ENCODE measurements at regions not wholly inside any gene's neighbourhood (a gene's known extent, or its start where the extent isn't known, plus 50 kb on each side); places are given as distances from the start of the nearest gene placed in this dataset.

GRCh38 chr1:4527819-4528218 is 126.6 kb upstream of the AJAP1 start:
- Mint-ChIP-seq H3K27ac (no peak overlapping the region), H3K4me3 (no peak overlapping the region), H3K27me3 (peaks cover 13 to 41% of the 10 kb centered on the region in 2 donors), H3K9me3 (no peaks in the 10 kb centered on the region), H3K4me1 (ENCODE audit: low read depth in 2 of 2) (no peaks in the 10 kb centered on the region), H3K36me3 (ENCODE audit: insufficient read depth) (no peaks in the 10 kb centered on the region)
- ATAC-seq (replicated peaks): no peak
- DNase-seq: no peak

DNA sequence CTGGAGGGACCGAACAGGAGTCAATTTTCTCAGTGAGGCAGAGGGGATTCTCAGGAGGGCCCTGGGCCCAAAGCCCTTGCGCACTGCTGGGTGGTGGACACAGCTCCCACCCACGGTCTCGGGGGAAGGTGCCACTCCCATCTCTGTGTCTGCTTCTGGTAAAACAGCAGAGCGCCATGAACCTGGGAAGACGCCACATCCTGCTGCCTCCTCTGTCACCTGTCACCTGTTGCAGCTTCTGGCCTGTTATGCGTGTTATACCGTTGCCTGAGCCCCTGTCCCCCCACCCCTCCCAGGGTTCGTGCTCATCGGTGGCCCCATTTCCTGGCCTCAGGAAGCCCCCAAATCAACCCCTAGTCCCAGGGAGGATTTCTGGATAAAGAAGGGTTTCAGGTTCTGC is 125.8 kb upstream of the AJAP1 start:
- Mint-ChIP-seq H3K9me3 (no peaks in the 10 kb centered on the region), H3K36me3 (ENCODE audit: insufficient read depth) (no peaks in the 10 kb centered on the region), H3K4me1 (ENCODE audit: low read depth in 2 of 2) (no peaks in the 10 kb centered on the region), H3K27me3 (peaks cover 13 to 44% of the 10 kb centered on the region in 2 donors), H3K4me3 (no peak overlapping the region), H3K27ac (no peak overlapping the region)
- ATAC-seq (replicated peaks) (no peak), DNase-seq (no peak)

- Mint-ChIP-seq H3K27ac (no peak overlapping the region), H3K9me3 (no peaks in the 10 kb centered on the region), H3K4me3 (no peak overlapping the region), H3K27me3 (peaks cover 19 to 43% of the 10 kb centered on the region in 2 donors), H3K4me1 (ENCODE audit: low read depth in 2 of 2) (no peaks in the 10 kb centered on the region), H3K36me3 (ENCODE audit: insufficient read depth) (no peaks in the 10 kb centered on the region)
- DNase-seq (no peak), ATAC-seq (replicated peaks) (no peak)
Observed at GRCh38 chr1:4529446-4530165, 124.8 kb upstream of the AJAP1 start.

- no peaks in the 10 kb centered on the region for H3K9me3 Mint-ChIP-seq
- H3K4me3 Mint-ChIP-seq: no peak overlapping the region
- no peaks in the 10 kb centered on the region for H3K36me3 Mint-ChIP-seq (ENCODE audit: insufficient read depth)
Observed at GRCh38 chr1:4530166-4530785, 124.1 kb upstream of the AJAP1 start.

GRCh38 chr1:4531842-4532241 is 122.6 kb upstream of the AJAP1 start:
- H3K27me3 Mint-ChIP-seq: peaks cover 26 to 47% of the 10 kb centered on the region in 2 donors
- H3K27ac Mint-ChIP-seq: no peak overlapping the region
- H3K4me1 Mint-ChIP-seq (ENCODE audit: low read depth in 2 of 2): no peaks in the 10 kb centered on the region
- no peak overlapping the region for H3K4me3 Mint-ChIP-seq
- no peaks in the 10 kb centered on the region for H3K9me3 Mint-ChIP-seq
- H3K36me3 Mint-ChIP-seq (ENCODE audit: insufficient read depth): no peaks in the 10 kb centered on the region
- no peak for ATAC-seq (replicated peaks)
- no peak for DNase-seq

More at GRCh38 chr1:4530166-4530785, 124.1 kb upstream of the AJAP1 start:
- H3K4me1 Mint-ChIP-seq (ENCODE audit: low read depth in 2 of 2): no peaks in the 10 kb centered on the region
- ATAC-seq (replicated peaks) (no peak), DNase-seq (no peak)
- peaks cover 26 to 47% of the 10 kb centered on the region in 2 donors for H3K27me3 Mint-ChIP-seq
- no peak overlapping the region for H3K27ac Mint-ChIP-seq

DNA sequence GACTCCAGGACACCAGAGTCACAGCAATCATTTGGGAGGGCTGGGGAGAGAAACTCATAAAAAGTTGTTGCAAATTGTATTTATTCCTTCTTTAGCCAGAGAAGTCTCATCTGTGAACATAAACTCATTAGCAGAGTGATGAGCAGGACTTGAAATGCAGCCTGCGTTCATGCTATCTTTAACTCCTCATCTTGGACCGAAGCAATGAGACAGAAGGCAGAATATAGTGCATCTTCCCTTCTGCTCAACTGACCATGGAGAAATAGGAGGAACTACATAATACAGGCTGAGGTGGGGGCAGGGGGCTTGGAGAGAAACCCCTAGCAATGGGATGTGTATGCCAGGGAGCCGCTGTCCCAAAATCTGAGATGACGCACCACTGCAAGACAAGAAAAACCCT is 121.8 kb upstream of the AJAP1 start:
- no peaks in the 10 kb centered on the region for H3K4me1 Mint-ChIP-seq (ENCODE audit: low read depth in 2 of 2)
- H3K27ac Mint-ChIP-seq: no peak overlapping the region
- ATAC-seq (replicated peaks) (no peak), DNase-seq (no peak)
- H3K27me3 Mint-ChIP-seq: peaks cover 26 to 44% of the 10 kb centered on the region in 2 donors
- H3K9me3 Mint-ChIP-seq: no peaks in the 10 kb centered on the region
- no peaks in the 10 kb centered on the region for H3K36me3 Mint-ChIP-seq (ENCODE audit: insufficient read depth)
- H3K4me3 Mint-ChIP-seq: no peak overlapping the region

DNA sequence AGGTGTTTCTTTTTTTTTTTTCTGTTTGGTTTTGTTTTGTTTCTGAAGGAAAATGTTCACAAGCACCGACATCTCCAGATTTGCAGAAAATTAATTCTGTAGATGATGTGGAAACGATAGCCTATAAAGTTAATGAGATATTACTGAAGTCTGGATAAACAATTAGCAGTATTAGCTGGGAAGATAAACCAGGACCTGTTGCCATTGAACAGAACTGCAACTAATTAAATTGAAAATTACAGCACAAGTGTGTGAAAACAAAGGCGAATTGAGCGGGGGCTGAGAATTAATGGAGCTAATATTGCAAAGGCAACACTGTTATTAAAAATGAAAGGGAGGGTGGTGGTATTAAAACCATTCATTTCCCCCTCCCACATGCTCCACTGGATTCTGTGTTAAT is 107.5 kb upstream of the AJAP1 start:
- no peaks in the 10 kb centered on the region for H3K4me1 Mint-ChIP-seq (ENCODE audit: low read depth in 2 of 2)
- no peak overlapping the region for H3K27ac Mint-ChIP-seq
- no peaks in the 10 kb centered on the region for H3K36me3 Mint-ChIP-seq (ENCODE audit: insufficient read depth)
- H3K4me3 Mint-ChIP-seq: no peak overlapping the region
- ATAC-seq (replicated peaks) (no peak), DNase-seq (no peak)
- peaks cover 3 to 12% of the 10 kb centered on the region in 2 donors for H3K27me3 Mint-ChIP-seq
- peaks cover 3 to 5% of the 10 kb centered on the region in 2 donors for H3K9me3 Mint-ChIP-seq

DNA sequence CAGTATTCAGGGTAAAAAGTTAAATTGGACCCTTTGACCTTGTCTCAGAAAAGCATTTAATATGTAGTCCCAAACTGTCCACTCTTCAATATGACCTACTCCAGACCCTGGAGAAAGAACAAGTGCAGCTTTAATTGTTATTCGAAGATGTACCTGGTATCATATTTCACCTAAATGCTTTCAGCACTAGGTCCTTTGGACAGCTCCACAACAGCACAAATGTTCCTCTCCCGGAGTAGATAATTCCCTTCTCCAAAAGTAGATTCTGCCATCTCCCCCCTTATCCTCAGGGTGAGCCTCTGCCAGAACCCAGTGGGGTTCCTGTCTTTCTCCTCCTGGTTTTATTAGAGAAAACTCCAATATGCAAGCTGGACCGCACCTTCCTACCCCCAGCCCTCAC is 104.5 kb upstream of the AJAP1 start:
- Mint-ChIP-seq H3K4me3 (no peak overlapping the region), H3K27ac (no peak overlapping the region), H3K27me3 (peaks cover 13 to 31% of the 10 kb centered on the region in 2 donors), H3K36me3 (ENCODE audit: insufficient read depth) (no peaks in the 10 kb centered on the region), H3K9me3 (peaks cover 0 to 5% of the 10 kb centered on the region in 2 donors), H3K4me1 (ENCODE audit: low read depth in 2 of 2) (no peaks in the 10 kb centered on the region)
- DNase-seq (no peak), ATAC-seq (replicated peaks) (no peak)

- DNase-seq (no peak), ATAC-seq (replicated peaks) (no peak)
- Mint-ChIP-seq H3K27ac (no peak overlapping the region), H3K4me1 (ENCODE audit: low read depth in 2 of 2) (no peaks in the 10 kb centered on the region), H3K27me3 (peaks cover 12 to 31% of the 10 kb centered on the region in 2 donors), H3K36me3 (ENCODE audit: insufficient read depth) (no peaks in the 10 kb centered on the region), H3K9me3 (peaks cover 0 to 5% of the 10 kb centered on the region in 2 donors), H3K4me3 (no peak overlapping the region)
Observed at GRCh38 chr1:4550941-4551340, 103.5 kb upstream of the AJAP1 start.

- no peak for ATAC-seq (replicated peaks)
- peaks cover 0 to 5% of the 10 kb centered on the region in 2 donors for H3K9me3 Mint-ChIP-seq
- peaks cover 12 to 31% of the 10 kb centered on the region in 2 donors for H3K27me3 Mint-ChIP-seq
- H3K4me3 Mint-ChIP-seq: no peak overlapping the region
- DNase-seq: no peak
- no peak overlapping the region for H3K27ac Mint-ChIP-seq
- H3K36me3 Mint-ChIP-seq (ENCODE audit: insufficient read depth): no peaks in the 10 kb centered on the region
- no peaks in the 10 kb centered on the region for H3K4me1 Mint-ChIP-seq (ENCODE audit: low read depth in 2 of 2)
Observed at GRCh38 chr1:4551706-4552105, 102.7 kb upstream of the AJAP1 start.

DNA sequence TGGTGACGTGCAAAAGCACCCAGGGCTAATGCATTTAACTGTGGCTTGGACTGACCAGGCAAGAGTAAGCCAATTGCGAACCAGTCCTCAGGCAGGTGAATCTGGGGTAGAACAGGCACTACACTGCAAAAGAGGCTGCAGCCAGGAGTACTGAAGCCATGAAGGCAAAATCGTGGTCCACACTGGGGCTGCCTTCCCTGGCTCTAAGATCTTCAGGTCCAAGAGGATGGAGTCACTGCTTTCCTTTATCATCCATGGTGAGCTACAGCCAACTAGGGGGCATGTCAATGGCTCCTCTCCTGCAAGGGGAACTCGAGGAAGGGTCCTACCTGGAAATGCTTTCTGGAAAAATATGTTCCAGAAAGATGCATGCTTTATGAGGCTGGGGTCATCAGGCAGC is 100.6 kb upstream of the AJAP1 start:
- no peak for DNase-seq
- no peak for ATAC-seq (replicated peaks)
- H3K27ac Mint-ChIP-seq: no peak overlapping the region
- no peak overlapping the region for H3K4me3 Mint-ChIP-seq
- peaks cover 0 to 5% of the 10 kb centered on the region in 2 donors for H3K9me3 Mint-ChIP-seq
- no peaks in the 10 kb centered on the region for H3K4me1 Mint-ChIP-seq (ENCODE audit: low read depth in 2 of 2)
- no peaks in the 10 kb centered on the region for H3K36me3 Mint-ChIP-seq (ENCODE audit: insufficient read depth)
- H3K27me3 Mint-ChIP-seq: peaks cover 13 to 34% of the 10 kb centered on the region in 2 donors

DNA sequence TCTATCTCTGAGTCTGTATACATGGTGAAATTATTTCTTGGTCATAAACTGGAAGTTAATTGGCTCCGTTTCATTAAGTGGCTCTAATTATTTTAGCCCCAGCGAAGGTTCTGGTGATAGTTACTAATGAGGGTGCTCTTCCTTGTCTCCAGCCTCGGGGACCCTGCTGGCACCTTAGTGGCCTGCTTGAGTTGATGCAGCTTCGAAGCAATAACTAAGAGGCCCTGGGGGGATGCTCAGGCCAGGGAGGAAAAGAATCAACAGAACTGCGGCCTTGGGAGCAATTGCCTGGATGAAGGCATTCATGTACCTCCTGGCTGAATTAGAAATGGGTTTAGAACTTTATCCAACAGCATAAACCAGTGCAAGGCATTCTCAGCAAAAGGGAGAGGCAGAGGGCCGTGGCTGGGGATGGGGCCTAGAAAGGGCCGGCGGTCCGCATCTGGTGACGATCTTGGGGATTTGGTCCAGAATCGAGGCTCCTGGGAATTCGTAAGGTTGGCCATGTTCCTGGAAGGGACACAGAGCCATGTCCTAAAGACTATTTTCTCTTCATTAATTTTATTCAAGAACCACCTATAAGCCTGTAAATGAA is 100.0 kb upstream of the AJAP1 start:
- no peak for DNase-seq
- H3K36me3 Mint-ChIP-seq (ENCODE audit: insufficient read depth): no peaks in the 10 kb centered on the region
- H3K4me1 Mint-ChIP-seq (ENCODE audit: low read depth in 2 of 2): no peaks in the 10 kb centered on the region
- H3K9me3 Mint-ChIP-seq: peaks cover 0 to 5% of the 10 kb centered on the region in 2 donors
- ATAC-seq (replicated peaks): no peak
- H3K4me3 Mint-ChIP-seq: no peak overlapping the region
- no peak overlapping the region for H3K27ac Mint-ChIP-seq
- H3K27me3 Mint-ChIP-seq: peaks cover 19 to 40% of the 10 kb centered on the region in 2 donors

- H3K9me3 Mint-ChIP-seq: no peaks in the 10 kb centered on the region
Observed at GRCh38 chr1:4557949-4558348, 96.5 kb upstream of the AJAP1 start.

DNA sequence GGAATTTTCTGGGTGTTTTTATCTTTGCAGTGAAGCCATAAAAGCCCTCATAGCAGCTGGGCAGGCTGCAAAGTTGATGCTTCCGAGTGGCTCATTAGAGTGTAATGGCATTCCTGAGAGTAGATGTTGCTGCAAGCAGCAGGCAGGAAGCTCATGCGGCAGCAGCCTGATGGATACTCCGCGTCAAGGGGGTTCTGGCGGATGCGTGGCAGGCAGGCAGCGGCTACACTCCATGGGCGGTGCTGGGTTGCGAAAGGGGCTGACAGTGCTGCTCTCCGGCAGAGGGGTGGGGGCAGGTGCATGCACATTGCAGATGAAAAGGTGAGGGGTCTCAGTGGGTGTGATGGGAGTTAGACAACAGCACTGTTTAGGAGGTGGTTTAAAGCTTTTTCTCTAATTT is 93.2 kb upstream of the AJAP1 start:
- Mint-ChIP-seq H3K27ac (no peak overlapping the region), H3K36me3 (ENCODE audit: insufficient read depth) (peaks cover 3% of the 10 kb centered on the region), H3K27me3 (peaks cover 32 to 36% of the 10 kb centered on the region in 2 donors), H3K4me3 (no peak overlapping the region), H3K4me1 (ENCODE audit: low read depth in 2 of 2) (peaks cover 0 to 3% of the 10 kb centered on the region in 2 donors), H3K9me3 (no peaks in the 10 kb centered on the region)
- DNase-seq (no peak), ATAC-seq (replicated peaks) (no peak)

More at GRCh38 chr1:4557949-4558348, 96.5 kb upstream of the AJAP1 start:
- Mint-ChIP-seq H3K36me3 (ENCODE audit: insufficient read depth) (no peaks in the 10 kb centered on the region), H3K4me1 (ENCODE audit: low read depth in 2 of 2) (peaks cover 0 to 3% of the 10 kb centered on the region in 2 donors), H3K27ac (no peak overlapping the region), H3K4me3 (no peak overlapping the region), H3K27me3 (peaks cover 23 to 43% of the 10 kb centered on the region in 2 donors)
- ATAC-seq (replicated peaks): no peak
- no peak for DNase-seq

All from effector memory CD8-positive, alpha-beta T cell (primary cell).